ENCODE measurements at regions not wholly inside any gene's neighbourhood (a gene's known extent, or its start where the extent isn't known, plus 50 kb on each side); places are given as distances from the start of the nearest gene placed in this dataset.

- TF ChIP-seq CTCF (IDR thresholded peaks at IDR 0.05) (peak; percentile 42), POLR2AphosphoS5 (IDR thresholded peaks at IDR 0.05; ENCODE audit: low read depth, low read length) (no peak), YY1 (IDR thresholded peaks at IDR 0.05; ENCODE audit: low read depth) (no peak), RAD21 (IDR thresholded peaks at IDR 0.05; ENCODE audit: low read length) (no peak), RCOR1 (IDR thresholded peaks at IDR 0.05; ENCODE audit: low read length) (no peak), USF2 (IDR thresholded peaks at IDR 0.05; ENCODE audit: borderline replicate concordance, low read depth, low read length) (no peak), CHD2 (IDR thresholded peaks at IDR 0.05; ENCODE audit: low read length, partially characterized antibody) (no peak), EP300 (IDR thresholded peaks at IDR 0.05; ENCODE audit: borderline replicate concordance in 1 of 2, low read depth in 1 of 2, low read length in 1 of 2) (no peak), USF1 (IDR thresholded peaks at IDR 0.05; ENCODE audit: borderline replicate concordance, low read depth) (no peak), SMC3 (IDR thresholded peaks at IDR 0.05; ENCODE audit: low read depth, low read length) (no peak)
Observed at GRCh38 chr15:79185199-79185598, 94.6 kb upstream of the RASGRF1 start.
